ENCODE measurements at regions not wholly inside any gene's neighbourhood (a gene's known extent, or its start where the extent isn't known, plus 50 kb on each side); places are given as distances from the start of the nearest gene placed in this dataset.

DNA sequence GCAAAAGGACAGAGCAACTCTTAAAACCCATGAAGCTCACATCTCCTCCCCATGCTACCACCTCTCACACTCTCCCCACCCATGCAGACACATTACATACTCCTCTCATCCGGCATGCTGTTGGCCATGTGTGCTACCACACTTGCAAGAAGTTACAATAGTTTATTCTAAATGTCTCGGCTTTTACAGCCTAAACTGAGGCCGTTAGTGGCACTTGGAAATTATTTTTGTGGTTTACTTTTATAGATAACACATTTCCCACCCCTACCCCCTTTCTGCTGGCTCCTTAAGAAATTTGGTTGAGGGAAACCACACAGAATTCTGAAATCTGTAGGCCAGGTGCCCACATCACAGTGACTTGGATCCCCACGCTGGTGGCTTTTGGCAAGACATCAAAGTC is 141.1 kb upstream of the HHIP start:
- in situ Hi-C loops (cut with HindIII; ENCODE audit: low pct_unique_long_range_greater_than_20kb, low sequenced_read_pairs) = no loop called here
- ATAC-seq (no peak), DNase-seq (ENCODE audit: low read depth, low spot score) (no peak)
- BruUV-seq (replicated peaks) = no TSS peak
- CTCF ChIA-PET = no interaction called here
- intact Hi-C loops (cut with micrococcal nuclease; ENCODE audit: unreplicated experiment) = no loop called here
- Histone ChIP-seq H3K27me3 (ENCODE audit: control insufficient read depth, insufficient read depth, low read length) (no peaks in the 10 kb centered on the region), H3K4me1 (ENCODE audit: control insufficient read depth, insufficient read depth, low read length) (no peaks in the 10 kb centered on the region), H3K4me3 (ENCODE audit: low read depth in 2 of 2, low read length in 2 of 2) (no peak overlapping the region), H3K27ac (ENCODE audit: low read length) (no peak overlapping the region), H3K9me3 (ENCODE audit: control insufficient read depth, insufficient read depth, low read depth, low read length) (no peaks in the 10 kb centered on the region), H3K36me3 (ENCODE audit: control insufficient read depth, insufficient read depth, low read length) (no peaks in the 10 kb centered on the region)
- no peak for TF ChIP-seq TCF7L2 (IDR thresholded peaks at IDR 0.05; ENCODE audit: low read depth, low read length)
- no peak for TF ChIP-seq POLR2AphosphoS5 (IDR thresholded peaks at IDR 0.05; ENCODE audit: low read depth, low read length)
- TF ChIP-seq, protein P1, sequence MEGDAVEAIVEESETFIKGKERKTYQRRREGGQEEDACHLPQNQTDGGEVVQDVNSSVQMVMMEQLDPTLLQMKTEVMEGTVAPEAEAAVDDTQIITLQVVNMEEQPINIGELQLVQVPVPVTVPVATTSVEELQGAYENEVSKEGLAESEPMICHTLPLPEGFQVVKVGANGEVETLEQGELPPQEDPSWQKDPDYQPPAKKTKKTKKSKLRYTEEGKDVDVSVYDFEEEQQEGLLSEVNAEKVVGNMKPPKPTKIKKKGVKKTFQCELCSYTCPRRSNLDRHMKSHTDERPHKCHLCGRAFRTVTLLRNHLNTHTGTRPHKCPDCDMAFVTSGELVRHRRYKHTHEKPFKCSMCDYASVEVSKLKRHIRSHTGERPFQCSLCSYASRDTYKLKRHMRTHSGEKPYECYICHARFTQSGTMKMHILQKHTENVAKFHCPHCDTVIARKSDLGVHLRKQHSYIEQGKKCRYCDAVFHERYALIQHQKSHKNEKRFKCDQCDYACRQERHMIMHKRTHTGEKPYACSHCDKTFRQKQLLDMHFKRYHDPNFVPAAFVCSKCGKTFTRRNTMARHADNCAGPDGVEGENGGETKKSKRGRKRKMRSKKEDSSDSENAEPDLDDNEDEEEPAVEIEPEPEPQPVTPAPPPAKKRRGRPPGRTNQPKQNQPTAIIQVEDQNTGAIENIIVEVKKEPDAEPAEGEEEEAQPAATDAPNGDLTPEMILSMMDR (IDR thresholded peaks at IDR 0.05) = no peak
- TF ChIP-seq, protein P2, sequence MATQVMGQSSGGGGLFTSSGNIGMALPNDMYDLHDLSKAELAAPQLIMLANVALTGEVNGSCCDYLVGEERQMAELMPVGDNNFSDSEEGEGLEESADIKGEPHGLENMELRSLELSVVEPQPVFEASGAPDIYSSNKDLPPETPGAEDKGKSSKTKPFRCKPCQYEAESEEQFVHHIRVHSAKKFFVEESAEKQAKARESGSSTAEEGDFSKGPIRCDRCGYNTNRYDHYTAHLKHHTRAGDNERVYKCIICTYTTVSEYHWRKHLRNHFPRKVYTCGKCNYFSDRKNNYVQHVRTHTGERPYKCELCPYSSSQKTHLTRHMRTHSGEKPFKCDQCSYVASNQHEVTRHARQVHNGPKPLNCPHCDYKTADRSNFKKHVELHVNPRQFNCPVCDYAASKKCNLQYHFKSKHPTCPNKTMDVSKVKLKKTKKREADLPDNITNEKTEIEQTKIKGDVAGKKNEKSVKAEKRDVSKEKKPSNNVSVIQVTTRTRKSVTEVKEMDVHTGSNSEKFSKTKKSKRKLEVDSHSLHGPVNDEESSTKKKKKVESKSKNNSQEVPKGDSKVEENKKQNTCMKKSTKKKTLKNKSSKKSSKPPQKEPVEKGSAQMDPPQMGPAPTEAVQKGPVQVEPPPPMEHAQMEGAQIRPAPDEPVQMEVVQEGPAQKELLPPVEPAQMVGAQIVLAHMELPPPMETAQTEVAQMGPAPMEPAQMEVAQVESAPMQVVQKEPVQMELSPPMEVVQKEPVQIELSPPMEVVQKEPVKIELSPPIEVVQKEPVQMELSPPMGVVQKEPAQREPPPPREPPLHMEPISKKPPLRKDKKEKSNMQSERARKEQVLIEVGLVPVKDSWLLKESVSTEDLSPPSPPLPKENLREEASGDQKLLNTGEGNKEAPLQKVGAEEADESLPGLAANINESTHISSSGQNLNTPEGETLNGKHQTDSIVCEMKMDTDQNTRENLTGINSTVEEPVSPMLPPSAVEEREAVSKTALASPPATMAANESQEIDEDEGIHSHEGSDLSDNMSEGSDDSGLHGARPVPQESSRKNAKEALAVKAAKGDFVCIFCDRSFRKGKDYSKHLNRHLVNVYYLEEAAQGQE (IDR thresholded peaks at IDR 0.05; ENCODE audit: insufficient read depth in 1 of 2, low read depth in 2 of 2, low read length in 1 of 2) = no peak
- no peak for TF ChIP-seq SIN3A (IDR thresholded peaks at IDR 0.05; ENCODE audit: borderline replicate concordance, insufficient read depth, low read depth, low read length)
- POLR2A ChIA-PET = no interaction called here

GRCh38 chr4:144507311-144508101 is 138.4 kb upstream of the HHIP start:
- no peak for ATAC-seq
- Histone ChIP-seq H3K27ac (ENCODE audit: low read length) (no peak overlapping the region), H3K9me3 (ENCODE audit: control insufficient read depth, insufficient read depth, low read depth, low read length) (no peaks in the 10 kb centered on the region), H3K27me3 (ENCODE audit: control insufficient read depth, insufficient read depth, low read length) (no peaks in the 10 kb centered on the region), H3K4me3 (ENCODE audit: low read depth in 2 of 2, low read length in 2 of 2) (no peak overlapping the region), H3K36me3 (ENCODE audit: control insufficient read depth, insufficient read depth, low read length) (no peaks in the 10 kb centered on the region), H3K4me1 (ENCODE audit: control insufficient read depth, insufficient read depth, low read length) (no peaks in the 10 kb centered on the region)
- TF ChIP-seq, protein P2 (IDR thresholded peaks at IDR 0.05; ENCODE audit: insufficient read depth in 1 of 2, low read depth in 2 of 2, low read length in 1 of 2) = no peak
- no peak for TF ChIP-seq TCF7L2 (IDR thresholded peaks at IDR 0.05; ENCODE audit: low read depth, low read length)
- no peak for TF ChIP-seq SIN3A (IDR thresholded peaks at IDR 0.05; ENCODE audit: borderline replicate concordance, insufficient read depth, low read depth, low read length)
- no peak for TF ChIP-seq POLR2AphosphoS5 (IDR thresholded peaks at IDR 0.05; ENCODE audit: low read depth, low read length)
- TF ChIP-seq, protein P1 (IDR thresholded peaks at IDR 0.05) = no peak
- no TSS peak for BruUV-seq (replicated peaks)
- intact Hi-C loops (cut with micrococcal nuclease; ENCODE audit: unreplicated experiment) (no loop called here), in situ Hi-C loops (cut with HindIII; ENCODE audit: low pct_unique_long_range_greater_than_20kb, low sequenced_read_pairs) (no loop called here)
- CTCF ChIA-PET = no interaction called here
- POLR2A ChIA-PET = no interaction called here
- DNase-seq (ENCODE audit: low read depth, low spot score) = no peak
